Epithelial cell of esophagus (primary cell): ENCODE measurements at regions not wholly inside any gene's neighbourhood (a gene's known extent, or its start where the extent isn't known, plus 50 kb on each side); places are given as distances from the start of the nearest gene placed in this dataset.
A peak's percentile ranks its signal among the peaks of the same experiment; 100 is the strongest.

ENCODE experiments used
- DNase-seq: peaks from one replicate; pipeline ENCODE4 v3.0.0; 2010; ENCODE audit warnings: low read depth
- H3K4me3 ChIP-seq: 2 replicates; pipeline ENCODE4 v1.5.1; 2011; ENCODE audit warnings: mild to moderate bottlenecking, low read length, control low read depth
- CTCF ChIP-seq: IDR thresholded peaks from 2 replicates; pipeline ENCODE4 v1.5.1; 2011; ENCODE audit warnings: low read depth, mild to moderate bottlenecking, low read length, control low read depth, inconsistent platforms; ENCODE audit not compliant: insufficient read depth; ENCODE audit errors: missing control alignments

- peak; percentile 78 for DNase-seq
- TF ChIP-seq CTCF, result no peak
- H3K4me3 ChIP-seq, result no peak overlapping the region
Measured at GRCh38 chr16:88298181-88298832, 84.5 kb upstream of the ZNF469 start.

DNA sequence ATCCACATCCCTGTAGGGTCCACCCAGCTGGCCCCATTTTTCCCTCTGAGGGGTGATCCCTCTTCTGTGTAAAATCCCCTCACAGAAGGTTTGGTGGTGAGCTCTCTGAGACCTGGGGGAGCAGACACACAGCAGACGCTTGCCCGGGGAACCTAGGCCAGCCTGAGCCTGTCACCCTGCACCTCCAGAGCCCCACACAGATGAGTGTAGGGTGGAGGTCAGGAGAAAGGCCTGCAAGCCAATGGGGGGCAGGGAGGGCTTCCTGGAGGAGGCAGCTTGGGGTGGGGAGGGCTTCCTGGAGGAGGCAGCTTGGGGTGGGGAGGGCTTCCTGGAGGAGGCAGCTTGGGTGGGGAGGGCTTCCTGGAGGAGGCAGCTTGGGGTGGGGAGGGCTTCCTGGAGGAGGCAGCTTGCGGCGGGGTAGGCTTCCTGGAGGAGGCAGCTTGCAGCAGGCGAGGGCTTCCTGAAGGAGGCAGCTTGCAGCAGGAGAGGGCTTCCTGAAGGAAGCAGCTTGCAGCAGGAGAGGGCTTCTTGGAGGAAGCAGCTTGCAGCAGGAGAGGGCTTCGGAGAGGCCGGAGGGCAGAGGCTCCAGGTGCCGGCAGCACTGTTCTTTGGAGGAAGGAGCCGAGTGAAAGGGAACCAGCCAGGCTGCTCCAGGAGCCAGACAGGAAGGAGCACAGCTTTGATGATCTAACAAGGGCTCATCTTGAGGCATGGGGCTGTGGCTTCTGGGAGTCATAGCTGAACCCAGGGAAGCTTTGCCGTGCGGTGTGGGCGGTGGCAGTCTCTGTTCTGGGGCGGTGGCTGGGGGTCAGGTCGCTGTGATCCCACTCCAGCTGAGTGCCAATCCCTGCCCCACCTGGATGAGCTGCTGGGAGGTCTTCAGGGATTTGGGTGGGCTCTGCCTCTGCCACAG, 83.7 kb upstream of the ZNF469 start:
- peak; percentile 69 for DNase-seq
- no peak overlapping the region for H3K4me3 ChIP-seq
- no peak for TF ChIP-seq CTCF

DNA sequence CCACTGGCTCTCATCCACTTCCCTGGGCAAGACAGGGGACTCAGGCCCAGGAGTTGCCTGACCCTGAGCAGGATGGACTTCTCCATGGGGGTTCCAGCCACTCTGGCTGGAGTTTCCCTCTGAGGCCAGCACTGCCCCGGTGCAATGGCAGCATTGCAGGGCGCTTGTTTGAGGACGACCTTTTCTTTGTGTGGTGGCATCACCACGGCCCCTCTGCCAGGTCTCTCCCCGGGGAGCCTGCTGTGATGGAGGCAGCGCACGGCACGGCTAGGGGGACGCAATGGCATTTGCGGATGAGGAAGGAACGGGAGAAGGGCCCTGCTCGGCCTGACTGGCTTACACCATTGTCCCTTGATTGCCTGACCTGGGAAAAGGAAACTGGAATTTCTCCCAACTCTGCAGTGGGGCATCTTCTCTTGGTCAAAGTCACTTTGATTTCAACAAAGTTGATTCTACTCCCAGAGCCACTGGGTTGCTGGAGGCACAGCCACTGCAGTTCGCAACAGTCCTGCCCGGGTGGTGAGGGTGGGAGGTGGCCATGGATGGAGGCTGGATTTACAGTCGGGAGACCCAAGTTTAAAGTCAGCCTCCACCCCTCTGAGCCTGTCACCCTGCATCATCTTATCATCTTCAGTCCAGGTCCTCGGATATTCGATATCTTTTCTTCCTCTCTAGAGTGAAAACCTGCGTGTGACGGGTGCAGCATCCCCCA, 82.9 kb upstream of the ZNF469 start:
- no peak overlapping the region for H3K4me3 ChIP-seq
- no peak for DNase-seq
- TF ChIP-seq CTCF, result no peak

- TF ChIP-seq CTCF, result no peak
- H3K4me3 ChIP-seq, result no peak overlapping the region
- DNase-seq, result no peak
Measured at GRCh38 chr16:88300463-88300835, 82.3 kb upstream of the ZNF469 start.

DNA sequence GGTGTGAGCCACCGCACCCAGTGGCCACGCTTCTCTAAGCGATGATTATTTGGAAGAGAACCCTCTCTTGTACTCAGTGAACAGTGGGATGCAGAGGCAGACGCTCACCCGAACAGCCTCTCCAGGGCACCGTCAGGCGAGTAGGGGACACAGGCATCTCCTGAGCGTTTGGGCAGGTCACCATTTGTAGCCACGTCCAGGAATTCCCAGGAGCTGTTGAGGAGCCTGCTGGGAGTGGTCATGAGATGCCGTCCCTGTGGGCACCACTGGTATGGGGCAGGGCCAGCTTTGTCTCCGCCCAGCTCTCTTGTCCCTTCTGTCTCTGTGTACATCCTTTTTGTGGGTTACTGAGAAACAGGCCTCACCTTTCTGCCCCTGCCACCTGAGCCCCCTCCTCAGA, 81.3 kb upstream of the ZNF469 start:
- no peak for TF ChIP-seq CTCF
- H3K4me3 ChIP-seq, result no peak overlapping the region
- no peak for DNase-seq

DNA sequence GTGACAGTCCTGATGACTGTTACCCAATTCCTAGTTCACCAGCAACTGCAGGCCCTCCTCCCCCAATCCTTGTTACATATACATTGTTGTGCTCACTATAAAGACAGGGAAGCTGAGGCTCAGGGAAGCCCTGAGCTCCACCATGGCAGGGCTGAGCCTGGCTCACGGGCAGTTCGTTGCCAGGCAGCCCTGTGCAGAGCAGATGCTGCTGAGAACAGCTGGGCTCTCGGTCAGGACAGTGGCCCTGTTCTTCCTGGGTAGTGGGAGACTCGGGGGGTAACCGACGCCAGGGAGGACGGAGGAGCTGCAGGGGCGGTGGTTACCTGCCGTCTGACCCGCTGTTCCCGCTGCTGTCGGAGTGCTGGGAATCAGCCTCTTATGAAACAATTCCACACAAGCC, 80.9 kb upstream of the ZNF469 start:
- H3K4me3 ChIP-seq, result no peak overlapping the region
- no peak for TF ChIP-seq CTCF
- DNase-seq, result no peak
